GM19372 (cell line): ENCODE measurements at regions not wholly inside any gene's neighbourhood (a gene's known extent, or its start where the extent isn't known, plus 50 kb on each side); places are given as distances from the start of the nearest gene placed in this dataset.

ENCODE experiments used
- ATAC-seq: cut with Tn5 transposase; IDR thresholded peaks from one replicate; pipeline ENCODE4 v1.9.1; 2021; ENCODE audit warnings: mild to moderate bottlenecking, low read depth, moderate library complexity; ENCODE audit not compliant: unreplicated experiment

DNA sequence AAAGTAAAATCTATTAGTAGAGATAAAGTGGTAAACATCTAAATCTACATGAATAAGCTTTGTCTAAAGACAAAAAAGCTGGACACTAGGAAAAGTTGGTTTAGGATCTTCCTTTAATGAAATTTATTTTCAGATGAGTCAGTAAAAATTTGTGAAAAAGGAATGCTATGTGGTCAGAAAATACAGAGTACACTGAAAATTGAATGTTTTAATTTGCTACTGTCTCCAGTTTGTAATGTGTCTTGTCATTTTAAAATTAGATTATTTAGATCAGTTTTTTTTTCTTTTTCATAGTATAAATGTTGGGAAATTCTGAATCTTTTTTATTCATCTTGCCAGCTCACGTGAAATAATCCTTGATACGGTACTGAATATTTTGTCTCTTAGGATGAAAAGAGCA is 56.9 kb downstream of the SLITRK6 start:
- ATAC-seq: no peak

DNA sequence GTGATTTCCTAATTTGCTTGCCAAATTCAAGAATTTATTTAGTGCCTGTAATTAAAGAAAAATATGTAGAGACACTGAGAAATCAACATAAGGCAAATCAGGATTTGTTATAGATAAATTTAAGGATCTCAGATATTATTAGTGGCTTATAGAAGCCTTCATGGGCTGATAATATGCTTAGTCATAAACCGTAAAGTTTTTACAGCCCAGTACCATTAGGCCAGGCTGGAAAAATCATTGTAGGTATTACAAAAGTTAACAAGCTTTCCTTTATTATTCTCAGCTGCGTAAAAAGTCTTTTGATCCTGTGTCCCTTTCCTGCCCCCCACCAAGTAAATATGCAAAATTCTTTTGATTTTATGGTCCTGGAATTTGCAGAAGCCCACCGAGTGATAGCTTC is 58.2 kb downstream of the SLITRK6 start:
- no peak for ATAC-seq

DNA sequence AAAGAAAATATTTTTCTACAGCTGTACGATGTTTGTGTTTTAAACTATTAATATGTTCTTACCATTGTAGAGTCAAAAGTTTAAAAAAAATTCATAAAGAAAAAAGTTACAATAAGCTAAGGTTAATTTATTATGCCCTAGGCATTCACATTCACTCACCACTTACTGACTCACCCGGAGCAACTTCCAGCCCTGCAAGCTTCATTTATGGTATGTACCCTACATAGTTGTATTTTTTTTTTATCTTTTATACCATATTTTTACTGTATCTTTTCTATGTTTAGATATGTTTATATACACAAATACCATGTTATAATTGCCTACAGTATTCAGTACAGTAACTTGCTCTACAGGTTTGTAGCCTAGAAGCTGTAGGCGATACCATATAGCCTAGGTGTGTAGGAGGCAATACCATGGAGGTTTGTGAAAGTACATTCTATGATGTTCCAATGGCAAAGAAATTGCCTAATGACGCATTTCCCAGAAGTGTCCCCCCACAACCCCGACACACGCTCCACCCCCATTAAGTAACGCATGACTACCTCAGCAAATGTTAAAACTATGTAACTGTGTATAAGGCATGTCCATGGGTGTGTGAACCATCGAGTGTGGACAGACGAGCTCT is 60.4 kb downstream of the SLITRK6 start:
- ATAC-seq: no peak

DNA sequence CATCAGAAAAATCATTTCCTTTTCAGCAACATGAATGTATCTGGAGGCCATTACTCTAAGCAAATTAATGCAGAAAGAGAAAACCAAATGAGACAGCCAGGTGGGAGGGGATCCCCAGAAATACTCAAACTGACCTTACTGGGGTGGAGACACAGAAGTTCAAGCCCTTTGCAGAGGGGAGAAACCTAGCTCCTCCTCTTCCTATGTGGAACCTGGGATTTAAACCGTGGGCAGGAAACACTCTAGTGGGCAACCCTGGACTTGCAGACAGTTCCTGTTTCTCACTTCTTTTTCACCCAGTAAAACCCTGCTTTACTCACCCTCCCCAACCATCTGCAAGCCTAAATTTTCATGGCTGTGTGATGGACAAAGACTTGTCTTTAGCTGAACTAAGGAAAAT is 61.3 kb downstream of the SLITRK6 start:
- no peak for ATAC-seq

DNA sequence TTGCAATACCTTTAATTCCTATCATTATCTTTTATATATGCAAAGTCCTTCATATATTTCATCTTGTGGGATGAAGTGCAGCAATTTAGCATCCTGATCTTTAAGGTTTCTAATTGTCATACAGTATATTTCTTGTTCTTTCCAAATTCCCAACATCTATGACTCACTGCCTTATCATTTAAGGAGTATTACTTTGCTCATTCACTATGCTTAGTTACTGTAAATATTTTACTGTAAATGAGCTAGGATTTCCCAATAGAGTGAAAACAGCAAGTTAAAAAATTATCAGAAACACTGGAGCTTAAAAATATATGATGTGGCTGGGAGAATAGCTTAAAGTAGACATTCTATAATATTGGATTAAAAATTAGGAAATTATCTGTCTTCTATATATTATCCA is 69.9 kb downstream of the SLITRK6 start:
- ATAC-seq: no peak

DNA sequence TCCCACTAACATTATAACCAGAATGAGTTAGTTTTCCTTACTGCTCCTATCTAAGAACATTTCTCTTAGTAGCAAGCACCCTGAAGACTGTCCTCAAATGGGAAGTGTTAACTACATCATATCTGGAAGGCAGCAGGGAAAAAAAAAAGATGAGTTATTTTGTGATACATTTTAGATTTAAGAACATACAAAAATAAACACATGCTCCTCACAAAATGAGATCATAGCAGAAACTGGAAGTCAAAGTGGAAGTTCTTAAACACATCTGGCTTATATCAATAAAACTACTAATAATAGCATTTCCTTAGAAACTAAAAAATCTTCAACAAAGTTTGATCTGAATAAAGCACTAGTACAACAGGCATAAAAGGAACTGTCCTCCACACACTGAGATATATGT is 70.4 kb downstream of the SLITRK6 start:
- no peak for ATAC-seq

DNA sequence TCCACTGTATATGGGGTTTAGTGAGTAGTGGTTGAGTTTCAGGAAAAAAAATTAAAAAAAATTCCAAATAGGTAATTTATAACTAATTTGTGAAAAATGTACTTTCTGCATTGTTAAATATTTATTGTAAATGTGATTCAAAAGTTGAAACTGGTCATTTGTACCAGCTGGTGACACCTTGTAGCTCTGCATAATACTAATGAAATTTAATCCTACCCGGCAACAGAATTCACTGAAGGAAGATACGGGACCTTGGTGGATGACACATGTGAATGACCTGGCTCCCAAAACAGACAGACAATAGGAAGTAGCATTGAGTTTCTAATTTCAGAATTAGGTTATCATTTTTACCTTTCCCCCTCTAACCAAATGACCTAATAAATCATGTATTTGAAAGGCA is 73.8 kb downstream of the SLITRK6 start:
- no peak for ATAC-seq

DNA sequence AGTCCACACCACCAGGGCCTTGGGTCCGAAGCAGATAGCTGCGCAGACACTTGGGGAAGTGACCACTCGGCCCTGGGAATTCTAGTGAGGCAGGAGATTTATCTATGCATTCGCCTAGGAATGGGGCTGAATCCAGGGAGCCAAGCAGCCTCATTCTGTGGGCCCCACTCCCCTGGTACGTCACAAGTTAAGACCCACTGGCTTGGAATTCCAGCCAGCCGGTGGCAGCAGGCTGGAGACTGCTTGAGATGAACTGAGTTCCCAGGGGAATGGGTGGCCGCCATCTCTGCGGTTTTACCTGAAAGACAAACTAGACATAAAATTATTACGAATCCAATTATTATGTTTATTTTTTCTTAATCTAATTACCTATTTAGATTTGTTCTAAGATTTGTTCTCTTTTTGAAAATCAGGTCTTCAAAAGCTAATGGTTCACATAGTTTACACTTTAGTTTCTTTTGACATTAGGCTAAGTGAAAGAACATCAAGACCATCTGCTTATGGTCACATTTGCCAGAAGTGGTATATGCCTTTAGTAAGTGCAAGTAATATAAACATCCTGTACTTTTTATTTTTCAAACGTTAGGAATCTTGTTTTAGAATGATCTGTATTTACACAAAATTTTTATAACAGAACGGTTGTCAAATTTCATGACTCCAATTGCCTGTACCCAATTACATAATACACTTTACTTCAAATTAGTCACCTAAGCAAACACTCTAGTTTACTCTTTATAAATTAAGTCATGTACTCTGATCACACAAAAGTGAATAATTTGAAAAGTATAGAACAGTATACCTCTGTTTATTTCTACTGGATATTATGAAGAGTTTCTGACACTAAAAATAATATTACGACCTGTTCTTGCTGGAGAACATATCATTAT is 74.4 kb downstream of the SLITRK6 start:
- no peak for ATAC-seq

DNA sequence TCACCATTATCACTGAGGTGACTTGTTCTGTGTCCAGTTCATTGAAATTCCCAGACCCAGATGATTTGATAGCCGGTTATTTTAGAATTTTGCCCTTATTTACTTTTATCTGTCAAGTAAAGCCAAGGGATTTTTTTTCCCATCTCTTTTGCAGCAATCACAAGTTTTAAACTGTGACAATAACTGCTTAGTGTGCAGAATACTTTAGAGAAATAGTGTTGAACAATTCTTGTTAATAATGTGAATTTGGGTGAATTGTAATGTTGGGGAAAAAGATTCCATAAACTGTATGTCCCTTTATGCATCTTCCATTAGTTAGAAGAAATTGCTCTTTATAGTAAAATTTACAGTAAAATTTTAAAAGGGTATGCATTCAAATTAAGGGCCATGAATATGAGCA is 79.5 kb downstream of the SLITRK6 start:
- no peak for ATAC-seq

DNA sequence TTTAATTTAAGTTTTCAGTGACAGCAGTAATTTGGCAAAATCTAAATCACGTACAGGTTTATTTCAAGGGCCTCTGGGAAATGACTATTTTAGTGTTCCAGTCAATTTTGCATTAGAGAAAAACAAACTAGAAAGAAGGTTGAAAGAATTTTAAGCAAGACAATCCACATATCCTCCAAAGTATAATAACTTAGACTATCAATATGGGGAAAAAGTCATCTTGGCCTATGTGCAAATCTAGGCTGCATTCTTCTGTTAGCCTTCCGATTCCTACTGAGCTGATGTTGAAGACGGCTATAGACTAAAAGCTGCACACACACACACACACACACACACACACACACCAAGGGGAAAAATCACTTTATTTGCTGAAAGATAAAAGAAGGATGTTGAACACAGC is 81.3 kb downstream of the SLITRK6 start:
- ATAC-seq: no peak

DNA sequence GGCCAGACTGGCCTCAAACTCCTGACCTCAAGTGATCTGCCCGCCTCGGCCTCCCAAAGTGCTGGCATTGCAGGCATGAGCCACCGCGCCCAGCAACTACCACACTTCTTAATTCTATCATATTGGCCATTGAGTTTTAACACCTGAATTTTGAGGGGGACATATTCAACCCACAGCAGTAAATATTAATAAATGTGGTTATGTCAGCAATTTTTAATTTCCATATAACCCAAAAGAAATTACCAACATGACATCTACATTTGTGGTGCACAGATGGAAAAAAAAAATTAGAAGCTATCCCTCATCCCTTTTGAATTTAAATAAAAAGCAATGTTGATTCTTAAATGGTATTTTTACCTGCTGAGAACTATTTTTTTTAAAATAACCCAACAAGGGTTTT is 88.7 kb downstream of the SLITRK6 start:
- no peak for ATAC-seq

DNA sequence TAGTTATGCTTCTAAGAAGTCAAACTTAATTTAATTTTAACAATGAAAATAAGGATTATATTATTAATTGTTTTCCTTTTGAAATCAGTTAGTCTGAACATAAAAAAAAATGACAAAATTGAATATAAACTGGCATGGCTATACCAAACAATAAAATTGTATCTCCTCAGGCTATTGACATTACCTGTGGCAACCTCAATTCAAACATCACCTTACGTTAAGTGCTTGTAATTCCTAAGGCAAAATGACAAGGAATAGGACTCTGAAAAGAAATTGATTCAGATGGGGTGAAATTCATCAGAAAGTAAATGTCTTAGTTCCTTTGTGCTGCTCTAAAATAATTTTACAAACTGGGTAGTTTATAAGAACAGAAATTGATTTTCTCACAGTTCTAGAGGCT is 89.5 kb downstream of the SLITRK6 start:
- ATAC-seq: no peak

DNA sequence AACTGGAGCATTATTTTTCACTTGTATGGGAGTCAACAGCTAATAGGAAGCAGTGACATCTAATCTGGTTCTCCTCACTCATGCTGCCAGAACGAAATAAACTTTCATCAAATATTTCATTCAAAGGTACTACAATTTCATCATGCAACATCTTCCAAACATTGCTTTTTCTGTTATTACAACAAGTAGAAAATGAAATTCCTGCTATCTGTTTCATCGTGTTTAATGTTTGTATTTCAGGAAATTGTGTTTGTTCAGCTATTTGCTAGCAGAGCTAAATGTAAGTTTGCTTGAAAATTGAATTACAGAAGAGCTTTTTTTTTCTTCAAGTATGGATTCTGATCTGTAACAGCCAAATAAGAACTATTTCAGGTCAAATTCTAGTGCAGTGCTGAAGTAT is 90.1 kb downstream of the SLITRK6 start:
- ATAC-seq: no peak

DNA sequence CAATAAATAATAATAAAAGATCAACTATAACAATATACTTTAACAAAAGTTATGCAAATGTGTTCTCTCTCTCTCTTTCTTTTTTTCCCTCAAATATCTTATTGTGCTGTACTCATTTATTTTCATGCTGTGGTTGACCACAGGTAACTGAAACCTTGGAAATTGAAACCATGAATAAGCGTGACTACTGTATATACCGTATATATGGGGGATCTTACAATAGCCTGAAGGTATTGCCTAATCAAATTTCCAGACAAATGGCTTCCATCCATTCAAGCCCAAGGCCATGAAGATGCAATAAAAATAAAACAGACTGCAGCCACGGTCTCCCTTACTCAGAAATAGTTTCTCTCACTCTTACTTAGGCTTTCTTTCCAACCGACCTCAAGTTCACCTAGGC is 98.3 kb downstream of the SLITRK6 start:
- no peak for ATAC-seq

DNA sequence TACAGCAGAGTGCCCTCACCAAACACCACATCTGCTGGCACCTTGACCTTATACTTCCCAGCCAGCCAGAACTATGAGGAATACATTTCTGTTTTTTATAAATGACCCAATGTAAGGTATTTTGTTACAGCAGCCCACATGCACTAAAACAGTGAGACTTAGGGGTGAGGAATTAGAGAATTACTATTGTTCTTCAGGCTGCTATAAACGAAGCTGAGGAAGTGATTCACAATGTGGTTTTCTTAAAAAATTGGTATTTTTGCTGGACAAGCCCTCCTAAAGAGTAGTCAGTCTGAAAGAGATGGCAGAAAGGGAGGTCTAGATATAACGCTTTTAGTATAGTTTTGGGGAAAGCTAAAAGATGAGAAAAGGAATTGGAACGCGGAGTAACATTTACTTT is 101.0 kb downstream of the SLITRK6 start:
- ATAC-seq: no peak

DNA sequence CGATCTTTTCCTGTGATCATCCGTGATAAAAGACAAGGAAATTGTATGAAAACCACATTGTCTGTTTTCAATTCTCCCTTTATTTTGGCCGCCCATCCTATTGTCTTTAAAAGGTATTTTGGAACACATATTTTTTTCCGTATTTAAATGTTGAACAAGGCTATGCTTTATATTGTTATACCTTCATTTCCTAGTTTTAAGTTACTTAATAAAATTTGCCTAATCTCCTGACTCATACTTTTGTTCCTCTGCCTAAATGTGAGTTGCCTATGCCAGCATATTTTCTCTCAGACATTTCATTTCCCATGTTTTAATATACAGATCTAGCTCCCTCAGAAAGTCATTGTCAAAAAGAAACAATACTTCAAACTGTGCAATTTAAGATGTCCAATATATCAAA is 104.2 kb downstream of the SLITRK6 start:
- no peak for ATAC-seq

DNA sequence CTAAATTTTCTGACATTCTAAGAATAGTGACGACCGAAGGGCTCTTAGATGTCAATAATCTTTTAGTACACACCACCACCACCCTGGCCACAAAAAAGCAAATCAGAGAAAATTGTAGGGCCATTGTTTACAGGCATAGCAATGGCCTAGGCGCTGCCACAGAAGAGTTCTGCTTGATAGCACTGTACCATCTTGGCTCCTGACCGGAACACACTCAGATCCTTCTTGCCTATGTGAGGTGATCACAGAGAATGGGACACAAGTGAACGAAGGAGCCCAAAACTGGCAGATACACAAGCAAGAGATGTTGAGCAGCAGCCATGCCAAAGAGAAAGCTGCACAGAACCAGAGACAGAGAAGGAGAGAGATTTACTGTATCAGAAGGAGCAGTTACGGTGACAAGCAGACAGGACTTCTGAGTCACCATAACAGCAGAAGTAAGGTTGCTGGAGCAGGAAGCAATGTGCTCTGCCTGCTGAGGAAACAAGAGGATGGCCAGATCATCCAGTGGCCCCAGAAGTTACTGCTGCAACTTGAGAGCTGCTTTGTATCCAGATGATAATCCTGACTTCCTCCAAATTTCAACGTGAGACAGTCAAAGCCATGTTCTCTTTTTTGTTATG is 105.2 kb downstream of the SLITRK6 start:
- no peak for ATAC-seq

DNA sequence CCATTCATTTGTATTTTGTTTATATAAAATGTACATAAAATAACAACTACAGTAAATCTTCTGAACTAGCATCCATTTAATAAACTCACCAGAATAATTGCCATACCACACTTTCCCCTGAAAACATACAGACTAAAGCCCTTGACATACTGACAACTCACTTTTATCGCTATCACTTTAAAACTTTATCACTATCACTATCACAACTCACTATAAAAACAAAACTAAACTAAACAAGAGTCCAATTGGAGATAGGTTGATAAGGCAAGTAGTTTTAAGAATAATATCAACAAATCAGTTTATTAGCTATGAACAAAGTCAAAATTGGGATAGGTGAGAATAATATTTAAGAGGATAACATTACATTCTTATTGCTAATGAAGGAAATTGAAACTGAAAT is 108.9 kb downstream of the SLITRK6 start:
- no peak for ATAC-seq

DNA sequence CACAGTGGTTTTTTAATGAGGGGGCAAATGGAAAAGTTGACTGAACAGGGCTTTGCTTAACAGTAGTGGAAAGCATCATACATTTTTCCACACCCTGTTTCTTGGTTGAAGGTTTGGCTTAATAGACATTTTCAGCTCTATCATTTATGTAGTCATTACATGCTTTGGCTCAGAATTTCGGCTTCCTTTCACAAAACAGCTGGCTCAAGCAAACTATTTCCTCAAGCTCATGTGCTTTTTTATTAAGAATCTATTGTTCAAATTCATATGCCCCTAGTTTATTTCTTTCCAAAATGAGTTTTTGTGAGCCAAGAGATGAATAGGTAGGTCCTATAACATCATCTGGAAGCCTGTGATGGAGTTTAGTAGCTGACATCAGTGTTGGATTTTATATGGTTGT is 113.8 kb downstream of the SLITRK6 start:
- no peak for ATAC-seq

DNA sequence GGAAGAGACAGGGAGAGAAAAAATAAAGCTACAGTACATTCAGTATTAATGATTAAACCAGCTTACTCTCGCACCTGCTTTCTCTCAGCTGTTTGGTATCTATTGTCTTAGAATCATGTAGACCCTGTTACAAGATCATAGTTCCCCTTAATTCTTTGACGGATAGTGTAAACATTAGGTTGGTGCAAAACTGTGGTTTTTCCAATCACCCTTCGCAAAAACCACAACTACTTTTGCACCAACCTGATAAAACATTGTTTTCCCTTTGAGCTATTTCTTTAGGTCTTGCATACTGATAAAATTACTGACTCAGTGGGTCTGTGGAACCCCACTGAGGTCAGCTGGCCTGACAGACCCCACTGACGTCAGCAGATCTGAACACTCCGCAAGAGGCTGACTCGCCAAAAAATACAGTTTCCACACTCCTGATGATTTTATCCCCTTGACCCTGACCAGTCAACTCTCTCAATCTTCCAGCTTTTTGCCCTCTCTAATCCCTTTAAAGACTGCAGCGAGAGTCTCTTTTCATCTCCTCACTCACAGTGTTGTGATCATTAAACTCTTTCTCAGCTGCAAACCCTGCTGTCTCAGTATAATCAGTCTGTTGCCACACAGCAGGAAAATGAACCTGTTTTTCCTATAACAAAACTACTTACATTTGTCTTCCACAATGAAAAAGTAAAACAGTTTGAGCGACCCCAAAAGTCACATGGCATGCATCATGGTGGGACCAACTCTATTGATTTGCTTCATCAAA is 123.9 kb downstream of the SLITRK6 start:
- no peak for ATAC-seq

DNA sequence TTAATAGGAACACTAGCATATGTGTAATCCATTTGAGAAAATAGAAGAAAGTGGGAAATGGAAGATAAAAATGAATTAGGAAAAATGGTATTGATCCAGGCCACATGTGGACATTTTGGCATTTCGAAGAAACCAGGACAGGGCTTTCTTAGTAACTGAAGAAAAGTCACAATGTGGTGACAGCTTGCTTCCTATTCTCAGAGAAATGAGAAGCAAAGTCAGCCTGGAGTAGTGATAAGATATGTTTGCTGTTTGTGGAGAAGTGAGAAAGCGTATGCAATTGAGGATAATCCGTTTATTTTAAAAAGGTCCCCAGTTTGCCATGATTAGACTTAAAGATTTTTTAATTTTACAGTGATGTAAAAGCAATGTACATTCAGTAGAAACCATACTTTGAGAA is 127.9 kb downstream of the SLITRK6 start:
- no peak for ATAC-seq
